ENCODE measurements at regions not wholly inside any gene's neighbourhood (a gene's known extent, or its start where the extent isn't known, plus 50 kb on each side); places are given as distances from the start of the nearest gene placed in this dataset.

GRCh38 chr3:189569473-189569872 lies 61.7 kb upstream of the TP63 start:
- H3K27me3 ChIP-seq, result no peaks in the 10 kb centered on the region
- no peaks in the 10 kb centered on the region for H3K4me1 ChIP-seq
- DNase-seq, result no peak
- intact Hi-C loops (cut with DNase I), result no loop called here
- H3K4me3 ChIP-seq, result no peak overlapping the region
- WGBS, 4 donors, result 91 to 94% (median 93%) methylated on average over 4 of the region's 4 CpGs
- TF ChIP-seq CTCF (IDR thresholded peaks at IDR 0.05) (no peak), POLR2A (IDR thresholded peaks at IDR 0.05) (no peak)
- H3K27ac ChIP-seq, result no peak overlapping the region
- H3K36me3 ChIP-seq, result no peaks in the 10 kb centered on the region
- ATAC-seq, result no peak
- no peaks in the 10 kb centered on the region for H3K9me3 ChIP-seq

GRCh38 chr3:189570916-189571315 lies 60.3 kb upstream of the TP63 start:
- no peaks in the 10 kb centered on the region for H3K9me3 ChIP-seq
- no peak overlapping the region for H3K27ac ChIP-seq
- H3K4me1 ChIP-seq, result no peaks in the 10 kb centered on the region
- intact Hi-C loops (cut with DNase I), result no loop called here
- H3K36me3 ChIP-seq, result no peaks in the 10 kb centered on the region
- DNase-seq (no peak), ATAC-seq (no peak)
- no peak overlapping the region for H3K4me3 ChIP-seq
- no peak for TF ChIP-seq POLR2A (IDR thresholded peaks at IDR 0.05)
- no peak for TF ChIP-seq CTCF (IDR thresholded peaks at IDR 0.05)
- no peaks in the 10 kb centered on the region for H3K27me3 ChIP-seq

GRCh38 chr3:189572249-189572648 lies 58.9 kb upstream of the TP63 start:
- Histone ChIP-seq H3K4me1 (no peaks in the 10 kb centered on the region), H3K27me3 (no peaks in the 10 kb centered on the region), H3K9me3 (no peaks in the 10 kb centered on the region), H3K4me3 (no peak overlapping the region), H3K27ac (no peak overlapping the region), H3K36me3 (no peaks in the 10 kb centered on the region)
- no peak for ATAC-seq
- TF ChIP-seq CTCF (IDR thresholded peaks at IDR 0.05) (no peak), POLR2A (IDR thresholded peaks at IDR 0.05) (no peak)
- intact Hi-C loops (cut with DNase I), result no loop called here
- no peak for DNase-seq
- 91 to 95% (median 91%) methylated on average over 2 of the region's 2 CpGs for WGBS, 4 donors

- ATAC-seq (no peak), DNase-seq (no peak)
- intact Hi-C loops (cut with DNase I), result no loop called here
- Histone ChIP-seq H3K9me3 (no peaks in the 10 kb centered on the region), H3K36me3 (no peaks in the 10 kb centered on the region), H3K27ac (no peak overlapping the region), H3K4me3 (no peak overlapping the region), H3K27me3 (no peaks in the 10 kb centered on the region), H3K4me1 (no peaks in the 10 kb centered on the region)
- no peak for TF ChIP-seq CTCF (IDR thresholded peaks at IDR 0.05)
- no peak for TF ChIP-seq POLR2A (IDR thresholded peaks at IDR 0.05)
These were observed 58.2 kb upstream of the TP63 start for GRCh38 chr3:189573004-189573403.

Measured in heart left ventricle (tissue), 16 donors.